MM.1S (cell line): ENCODE measurements at regions not wholly inside any gene's neighbourhood (a gene's known extent, or its start where the extent isn't known, plus 50 kb on each side); places are given as distances from the start of the nearest gene placed in this dataset.

ENCODE experiments used
- EZH2 ChIP-seq: fragments of 300-600 bp; sonication (generic); optimal IDR thresholded peaks from 2 replicates; pipeline ENCODE3; 2017; ENCODE audit warnings: low read depth, mild to moderate bottlenecking, antibody characterized with exemption, low read length, mixed read lengths
- TF ChIP-seq, protein P1 (sequence below): fragments of 300-600 bp; sonication (generic); IDR thresholded peaks from 2 replicates; pipeline ENCODE4 v1.5.1; 2016; ENCODE audit warnings: antibody characterized with exemption, low read length, mixed read lengths

DNA sequence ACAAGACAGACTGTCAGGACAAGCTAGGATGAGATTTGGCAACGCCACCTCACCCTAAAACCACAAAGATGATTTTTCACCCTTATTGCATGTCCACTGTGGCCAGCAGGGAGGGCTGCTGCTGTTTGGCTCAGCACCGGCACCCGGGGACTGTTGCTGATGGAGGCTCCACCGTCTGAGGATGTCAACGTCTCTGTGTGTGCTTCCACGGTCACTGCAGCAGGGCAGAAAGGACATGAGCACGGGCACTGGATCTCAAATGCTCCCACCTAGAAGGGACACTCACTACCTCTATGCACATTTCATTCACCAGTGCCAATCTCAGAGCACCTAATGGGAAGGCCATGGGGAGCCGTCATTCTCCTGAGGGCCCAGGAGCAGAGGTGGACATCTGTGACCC, 599.6 kb downstream of the PTPRU start:
- no peak for TF ChIP-seq EZH2
- TF ChIP-seq, protein P1, sequence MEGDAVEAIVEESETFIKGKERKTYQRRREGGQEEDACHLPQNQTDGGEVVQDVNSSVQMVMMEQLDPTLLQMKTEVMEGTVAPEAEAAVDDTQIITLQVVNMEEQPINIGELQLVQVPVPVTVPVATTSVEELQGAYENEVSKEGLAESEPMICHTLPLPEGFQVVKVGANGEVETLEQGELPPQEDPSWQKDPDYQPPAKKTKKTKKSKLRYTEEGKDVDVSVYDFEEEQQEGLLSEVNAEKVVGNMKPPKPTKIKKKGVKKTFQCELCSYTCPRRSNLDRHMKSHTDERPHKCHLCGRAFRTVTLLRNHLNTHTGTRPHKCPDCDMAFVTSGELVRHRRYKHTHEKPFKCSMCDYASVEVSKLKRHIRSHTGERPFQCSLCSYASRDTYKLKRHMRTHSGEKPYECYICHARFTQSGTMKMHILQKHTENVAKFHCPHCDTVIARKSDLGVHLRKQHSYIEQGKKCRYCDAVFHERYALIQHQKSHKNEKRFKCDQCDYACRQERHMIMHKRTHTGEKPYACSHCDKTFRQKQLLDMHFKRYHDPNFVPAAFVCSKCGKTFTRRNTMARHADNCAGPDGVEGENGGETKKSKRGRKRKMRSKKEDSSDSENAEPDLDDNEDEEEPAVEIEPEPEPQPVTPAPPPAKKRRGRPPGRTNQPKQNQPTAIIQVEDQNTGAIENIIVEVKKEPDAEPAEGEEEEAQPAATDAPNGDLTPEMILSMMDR = no peak
